MG63 (cell line): ENCODE measurements at regions not wholly inside any gene's neighbourhood (a gene's known extent, or its start where the extent isn't known, plus 50 kb on each side); places are given as distances from the start of the nearest gene placed in this dataset.

Source experiments
- DNase-seq: peaks from one replicate; pipeline ENCODE4 v3.0.0-alpha.2; 2020
- H3K27me3 ChIP-seq: fragments of 250-450 bp; sonication (Bioruptor Pico); 2 replicates; pipeline ENCODE4 v1.5.1; 2020; ENCODE audit warnings: mild to moderate bottlenecking, moderate library complexity
- H3K36me3 ChIP-seq: fragments of 250-450 bp; sonication (Bioruptor Pico); 2 replicates; pipeline ENCODE4 v1.5.1; 2020; ENCODE audit warnings: mild to moderate bottlenecking, moderate library complexity
- H3K4me3 ChIP-seq: fragments of 250-450 bp; sonication (Bioruptor Pico); 2 replicates; pipeline ENCODE4 v1.5.1; 2020; ENCODE audit warnings: mild to moderate bottlenecking, moderate library complexity
- H3K9me3 ChIP-seq: fragments of 250-450 bp; sonication (Bioruptor Pico); 2 replicates; pipeline ENCODE4 v1.5.1; 2020; ENCODE audit warnings: mild to moderate bottlenecking, moderate library complexity

- Histone ChIP-seq H3K4me3 (no peak overlapping the region), H3K27me3 (no peaks in the 10 kb centered on the region), H3K9me3 (no peaks in the 10 kb centered on the region), H3K36me3 (peaks cover 18% of the 10 kb centered on the region)
- no peak for DNase-seq
Observed at GRCh38 chr6:71410164-71410566, 121.6 kb downstream of the OGFRL1 start.

DNA sequence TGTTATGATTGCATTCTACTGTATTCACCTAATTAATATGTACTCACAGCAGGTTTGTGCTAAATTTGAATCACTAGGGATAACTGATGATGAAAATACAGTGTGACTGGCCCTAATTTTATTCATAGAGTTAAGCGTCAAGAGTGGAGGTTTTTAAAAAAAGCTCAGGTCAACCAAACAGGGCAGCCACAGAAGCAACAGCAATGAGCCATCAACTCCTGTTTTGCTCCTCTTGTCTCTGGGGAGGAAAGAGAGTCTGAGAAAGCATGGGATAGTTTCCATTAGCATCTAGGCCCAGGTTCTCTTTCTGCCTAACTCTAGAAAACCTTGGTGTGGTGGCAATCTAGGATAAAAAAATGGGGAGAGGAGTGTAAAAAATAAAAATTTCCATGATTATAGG, 122.1 kb downstream of the OGFRL1 start:
- H3K36me3 ChIP-seq, result peaks cover 18% of the 10 kb centered on the region
- no peak overlapping the region for H3K4me3 ChIP-seq
- DNase-seq, result no peak
- no peaks in the 10 kb centered on the region for H3K27me3 ChIP-seq
- no peaks in the 10 kb centered on the region for H3K9me3 ChIP-seq

GRCh38 chr6:71411882-71412281, 123.3 kb downstream of the OGFRL1 start:
- H3K36me3 ChIP-seq, result peaks cover 9% of the 10 kb centered on the region
- no peaks in the 10 kb centered on the region for H3K27me3 ChIP-seq
- no peak overlapping the region for H3K4me3 ChIP-seq
- H3K9me3 ChIP-seq, result no peaks in the 10 kb centered on the region
- no peak for DNase-seq

DNA sequence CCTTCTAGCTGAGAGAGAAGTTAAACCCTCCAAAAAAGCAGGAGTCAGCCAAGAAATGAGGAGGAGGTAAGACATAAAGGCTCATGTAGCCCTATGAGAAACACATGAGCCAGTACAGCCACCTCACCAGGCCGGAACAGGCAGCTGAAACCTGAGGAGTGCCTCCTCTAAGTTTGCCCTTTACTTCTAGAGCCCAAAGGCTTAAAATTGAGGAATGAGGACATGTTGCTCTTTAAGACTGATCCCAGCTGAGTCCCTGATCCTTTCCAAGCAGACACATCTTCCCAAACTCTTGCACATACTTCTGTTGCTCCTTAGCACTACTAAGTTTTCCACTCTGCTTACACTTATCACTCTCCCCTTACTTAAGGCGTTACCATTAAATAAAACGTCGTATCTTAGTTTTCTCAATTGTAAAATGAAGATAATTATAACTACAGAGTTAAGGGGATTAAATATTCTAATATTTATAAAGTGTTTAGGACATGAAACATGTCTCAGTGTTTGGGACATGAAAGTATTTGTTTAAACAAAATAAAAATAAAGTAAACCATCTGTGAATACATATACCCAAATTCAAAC, 124.0 kb downstream of the OGFRL1 start:
- Histone ChIP-seq H3K36me3 (peaks cover 13% of the 10 kb centered on the region), H3K4me3 (no peak overlapping the region), H3K27me3 (no peaks in the 10 kb centered on the region), H3K9me3 (no peaks in the 10 kb centered on the region)
- no peak for DNase-seq

DNA sequence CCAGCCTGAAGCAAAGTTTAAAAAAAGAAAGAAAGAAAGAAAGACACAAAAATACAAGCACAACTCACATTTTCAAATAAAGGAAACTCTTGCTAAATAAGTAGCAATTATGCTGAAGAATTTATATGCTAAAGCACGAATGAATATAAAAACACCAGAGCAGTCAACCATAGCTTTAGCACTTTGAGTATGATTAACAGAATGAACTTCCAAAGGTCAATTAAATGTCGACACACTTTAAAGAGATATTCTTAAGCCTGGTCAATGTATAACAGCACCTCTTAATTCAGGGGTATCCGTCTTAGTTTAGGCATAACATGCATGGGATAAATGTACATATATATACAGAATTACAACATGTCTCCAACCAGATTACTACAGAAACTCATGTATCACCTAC, 125.9 kb downstream of the OGFRL1 start:
- H3K4me3 ChIP-seq, result no peak overlapping the region
- DNase-seq, result no peak
- H3K36me3 ChIP-seq, result peaks cover 17% of the 10 kb centered on the region

DNA sequence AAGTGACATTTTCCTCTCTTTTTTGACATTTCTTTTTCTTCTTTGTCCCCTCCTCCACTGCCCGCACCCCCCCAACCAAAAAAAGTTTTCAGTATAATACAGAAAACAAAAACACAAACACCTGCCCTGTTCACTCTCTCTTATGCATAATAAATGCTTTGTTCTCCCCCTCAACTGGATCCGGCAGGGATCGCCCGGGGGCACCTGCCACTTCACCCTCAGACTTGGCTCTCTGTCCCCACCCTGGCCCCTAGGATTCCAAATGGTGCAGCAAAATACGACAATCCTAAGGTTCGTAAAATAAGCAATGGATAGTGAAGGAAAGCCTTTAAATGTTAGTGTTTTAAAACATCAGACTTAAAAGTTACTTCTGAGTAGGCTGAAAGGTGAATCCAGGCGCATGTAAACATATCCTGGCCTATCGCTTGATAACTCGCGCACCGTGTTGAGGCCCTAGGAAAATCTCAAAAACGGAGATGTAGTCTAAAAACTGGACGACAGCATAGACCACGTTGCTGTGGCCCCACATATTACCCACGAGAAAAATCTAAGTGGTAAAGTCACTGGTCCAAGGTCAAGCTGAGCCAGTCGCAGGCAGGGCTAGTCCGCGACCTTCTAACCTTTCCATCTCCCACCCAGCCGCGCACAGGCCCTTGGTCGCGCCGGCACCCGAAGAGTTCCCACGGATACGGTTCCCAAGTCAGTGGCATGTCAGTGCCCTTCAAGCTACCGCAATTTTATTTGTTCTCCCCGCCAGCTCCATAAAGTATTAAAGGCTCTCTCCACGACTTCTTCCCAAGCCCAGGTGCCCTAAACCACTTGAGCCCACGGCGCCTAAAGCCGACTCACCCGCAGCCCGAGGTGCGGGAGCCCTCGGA, 130.8 kb downstream of the OGFRL1 start:
- DNase-seq, result no peak

More for the DNA sequence above, 125.9 kb downstream of the OGFRL1 start:
- no peaks in the 10 kb centered on the region for H3K9me3 ChIP-seq
- H3K27me3 ChIP-seq, result no peaks in the 10 kb centered on the region

GRCh38 chr6:71420095-71420692, 131.6 kb downstream of the OGFRL1 start:
- H3K9me3 ChIP-seq, result no peaks in the 10 kb centered on the region
- DNase-seq, result peak; percentile 46
- H3K4me3 ChIP-seq, result peak overlapping the region; percentile 87
- no peaks in the 10 kb centered on the region for H3K27me3 ChIP-seq
- peaks cover 16% of the 10 kb centered on the region for H3K36me3 ChIP-seq

More for the DNA sequence above, 130.8 kb downstream of the OGFRL1 start:
- peak overlapping the region; percentile 87 for H3K4me3 ChIP-seq
- H3K9me3 ChIP-seq, result no peaks in the 10 kb centered on the region
- H3K36me3 ChIP-seq, result peaks cover 16% of the 10 kb centered on the region
- H3K27me3 ChIP-seq, result no peaks in the 10 kb centered on the region

DNA sequence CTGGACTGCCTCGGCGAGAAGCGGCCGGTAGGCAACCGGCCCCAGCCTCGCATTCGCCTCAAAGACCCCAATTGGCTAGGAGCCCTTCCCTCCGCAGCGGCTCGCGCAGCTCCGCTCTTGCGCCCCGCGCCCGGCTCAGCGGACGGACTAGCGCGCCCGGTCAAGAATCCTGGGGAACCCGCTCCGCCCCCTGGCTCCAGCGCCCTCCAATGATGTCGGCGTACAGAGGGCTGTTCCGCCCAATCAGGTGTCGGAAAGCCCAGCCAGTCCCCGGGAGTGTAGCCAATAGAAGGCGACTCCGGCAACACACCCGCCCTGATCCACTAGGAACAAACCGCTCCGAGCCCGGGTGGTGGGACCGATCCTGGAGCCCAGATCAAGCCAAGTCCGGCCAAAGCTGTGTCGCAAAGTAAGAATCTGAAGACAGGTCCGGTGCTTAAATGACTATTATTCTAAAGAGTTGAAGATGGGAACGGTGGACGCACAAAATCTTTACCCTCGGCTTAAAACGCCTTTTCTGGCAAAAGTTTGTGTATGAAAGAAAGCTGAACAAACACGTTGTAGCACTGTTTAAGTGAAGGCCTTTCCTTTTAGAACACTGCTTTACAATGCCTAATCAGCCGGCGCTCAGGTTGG, 132.2 kb downstream of the OGFRL1 start:
- Histone ChIP-seq H3K36me3 (peaks cover 11% of the 10 kb centered on the region), H3K9me3 (no peaks in the 10 kb centered on the region), H3K27me3 (no peaks in the 10 kb centered on the region), H3K4me3 (peak overlapping the region; percentile 87)
- DNase-seq, result peak; percentile 96

DNA sequence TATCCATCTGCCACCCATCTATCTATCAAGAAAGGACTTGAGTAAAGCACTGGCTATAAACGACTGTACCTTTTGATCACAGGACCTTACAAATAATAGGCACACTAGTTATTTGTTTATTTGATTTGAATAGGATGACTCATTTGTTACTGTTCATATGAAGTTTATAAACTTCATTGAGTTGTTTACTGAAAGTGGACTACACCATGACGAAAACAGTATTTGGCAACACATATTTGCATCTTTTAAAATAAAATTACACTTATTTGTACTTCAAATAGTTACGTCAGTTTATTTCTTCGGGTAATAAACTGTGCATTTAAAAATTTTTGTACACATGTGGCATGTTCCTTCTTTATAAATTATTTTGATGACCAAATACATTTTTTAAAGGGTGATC, 133.0 kb downstream of the OGFRL1 start:
- Histone ChIP-seq H3K9me3 (no peaks in the 10 kb centered on the region), H3K27me3 (no peaks in the 10 kb centered on the region), H3K4me3 (peak overlapping the region; percentile 87; the same call in 1 of the 2 replicates), H3K36me3 (peaks cover 9% of the 10 kb centered on the region)
- DNase-seq, result no peak

- Histone ChIP-seq H3K4me3 (no peak overlapping the region), H3K27me3 (no peaks in the 10 kb centered on the region), H3K9me3 (no peaks in the 10 kb centered on the region), H3K36me3 (no peaks in the 10 kb centered on the region)
- no peak for DNase-seq
Observed at GRCh38 chr6:71430018-71430417, 141.4 kb downstream of the OGFRL1 start.

- no peaks in the 10 kb centered on the region for H3K36me3 ChIP-seq
- H3K27me3 ChIP-seq, result no peaks in the 10 kb centered on the region
- H3K4me3 ChIP-seq, result no peak overlapping the region
- H3K9me3 ChIP-seq, result no peaks in the 10 kb centered on the region
- DNase-seq, result no peak
Observed at GRCh38 chr6:71433441-71433840, 144.8 kb downstream of the OGFRL1 start.

GRCh38 chr6:71444222-71444621, 155.6 kb downstream of the OGFRL1 start:
- H3K27me3 ChIP-seq, result no peaks in the 10 kb centered on the region
- no peak for DNase-seq
- no peaks in the 10 kb centered on the region for H3K36me3 ChIP-seq
- 0 out of 2 replicates have a peak overlapping the region, but pooled peaks have one; percentile 9 for H3K4me3 ChIP-seq
- H3K9me3 ChIP-seq, result no peaks in the 10 kb centered on the region

DNA sequence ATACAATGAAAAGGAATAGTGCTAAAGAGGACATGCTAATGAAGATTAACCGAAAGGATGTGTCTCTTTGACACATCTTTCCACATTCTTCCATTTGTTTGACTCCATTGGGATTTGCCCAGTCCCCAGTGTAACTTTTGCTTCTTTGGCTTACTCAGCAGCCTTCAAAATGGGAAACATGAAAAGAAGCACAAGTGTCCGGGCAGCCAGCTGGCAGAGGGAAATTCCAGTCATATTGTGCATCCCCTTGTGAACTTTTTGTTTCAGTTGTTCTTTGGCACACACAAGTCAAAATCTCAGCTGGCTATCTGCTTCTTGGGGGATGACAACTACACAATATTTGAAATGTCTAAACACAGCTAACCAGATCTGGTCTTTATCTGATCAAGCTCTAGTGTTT, 157.4 kb downstream of the OGFRL1 start:
- Histone ChIP-seq H3K27me3 (no peaks in the 10 kb centered on the region), H3K4me3 (no peak overlapping the region), H3K9me3 (no peaks in the 10 kb centered on the region), H3K36me3 (no peaks in the 10 kb centered on the region)
- no peak for DNase-seq

- Histone ChIP-seq H3K4me3 (no peak overlapping the region), H3K9me3 (no peaks in the 10 kb centered on the region), H3K27me3 (no peaks in the 10 kb centered on the region), H3K36me3 (no peaks in the 10 kb centered on the region)
- no peak for DNase-seq
Observed at GRCh38 chr6:71446470-71446869, 157.9 kb downstream of the OGFRL1 start.

- no peak overlapping the region for H3K4me3 ChIP-seq
- H3K9me3 ChIP-seq, result no peaks in the 10 kb centered on the region
- DNase-seq, result no peak
- no peaks in the 10 kb centered on the region for H3K27me3 ChIP-seq
- H3K36me3 ChIP-seq, result no peaks in the 10 kb centered on the region
Observed at GRCh38 chr6:71452697-71453370, 164.2 kb downstream of the OGFRL1 start.

GRCh38 chr6:71453371-71453706, 164.7 kb downstream of the OGFRL1 start:
- no peak overlapping the region for H3K4me3 ChIP-seq
- no peaks in the 10 kb centered on the region for H3K27me3 ChIP-seq
- no peaks in the 10 kb centered on the region for H3K9me3 ChIP-seq

DNA sequence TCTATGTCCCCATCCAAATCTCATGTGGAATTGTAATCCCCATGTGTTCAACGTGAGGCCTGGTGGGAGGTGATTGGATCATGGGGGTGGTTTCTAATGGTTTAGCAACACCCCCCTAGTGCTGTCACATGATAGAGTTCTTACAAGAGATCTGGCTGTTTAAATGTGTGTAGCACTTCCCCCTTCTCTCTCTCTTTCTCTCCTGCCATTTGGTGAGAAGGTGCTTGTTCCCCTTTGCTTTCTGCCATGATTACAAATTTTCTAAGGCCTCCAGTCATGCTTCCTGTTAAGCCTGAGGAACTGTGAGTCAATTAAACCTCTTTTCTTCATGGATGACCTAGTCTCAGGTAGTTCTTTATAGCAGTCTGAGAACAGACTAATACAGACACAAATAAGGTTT, 165.4 kb downstream of the OGFRL1 start:
- no peak for DNase-seq
- Histone ChIP-seq H3K27me3 (no peaks in the 10 kb centered on the region), H3K36me3 (no peaks in the 10 kb centered on the region), H3K9me3 (no peaks in the 10 kb centered on the region; the same call in 1 of the 2 replicates), H3K4me3 (no peak overlapping the region)

More at GRCh38 chr6:71453371-71453706, 164.7 kb downstream of the OGFRL1 start:
- DNase-seq, result no peak
- no peaks in the 10 kb centered on the region for H3K36me3 ChIP-seq
